NCI-H345 treated with DMSO at 0.1 percent for 48 hours (cell line): ENCODE measurements at regions not wholly inside any gene's neighbourhood (a gene's known extent, or its start where the extent isn't known, plus 50 kb on each side); places are given as distances from the start of the nearest gene placed in this dataset.

Source experiments
- DNase-seq: peaks from one replicate; lab custom pipeline; 2025; ENCODE audit not compliant: unreplicated experiment; lab: John Stamatoyannopoulos, UW

DNA sequence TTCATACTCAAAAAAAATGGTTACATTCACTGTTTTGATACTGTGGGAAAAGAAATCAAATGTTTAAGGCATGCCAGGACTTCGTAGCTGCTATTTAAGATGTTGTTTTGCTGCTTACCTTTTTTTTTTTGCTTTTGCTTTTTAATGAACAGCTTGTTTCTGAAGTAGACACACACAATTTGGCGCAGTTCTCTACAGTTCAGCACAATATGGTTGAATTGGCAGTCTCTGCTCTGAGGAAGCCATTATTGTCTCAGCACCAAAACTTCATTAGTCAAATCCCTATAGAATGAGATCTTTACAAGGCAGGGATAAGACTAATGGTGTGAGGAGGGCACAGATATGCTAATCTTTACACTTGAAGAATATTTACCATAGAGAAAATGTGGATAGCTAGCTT is 197.6 kb downstream of the SLITRK5 start:
- DNase-seq: no peak

DNA sequence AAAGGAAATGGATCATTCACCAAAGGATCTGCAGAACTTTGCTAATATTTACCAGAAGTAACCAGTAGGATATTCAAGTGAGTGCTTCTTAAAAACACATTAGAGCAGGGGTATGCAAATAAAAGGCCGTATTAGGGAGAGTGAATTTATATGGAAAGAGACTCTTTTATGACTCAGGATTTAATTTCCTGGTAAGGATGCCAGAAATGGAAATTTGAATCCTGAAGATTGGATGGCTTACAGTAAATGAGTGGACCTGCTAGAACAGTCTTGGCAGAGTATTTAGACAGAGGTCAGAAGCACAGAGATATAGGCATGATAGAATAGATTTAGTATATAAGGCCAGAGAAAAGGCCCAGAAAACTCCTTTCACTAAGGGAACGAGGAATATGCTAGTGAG is 201.6 kb downstream of the SLITRK5 start:
- no peak for DNase-seq

DNA sequence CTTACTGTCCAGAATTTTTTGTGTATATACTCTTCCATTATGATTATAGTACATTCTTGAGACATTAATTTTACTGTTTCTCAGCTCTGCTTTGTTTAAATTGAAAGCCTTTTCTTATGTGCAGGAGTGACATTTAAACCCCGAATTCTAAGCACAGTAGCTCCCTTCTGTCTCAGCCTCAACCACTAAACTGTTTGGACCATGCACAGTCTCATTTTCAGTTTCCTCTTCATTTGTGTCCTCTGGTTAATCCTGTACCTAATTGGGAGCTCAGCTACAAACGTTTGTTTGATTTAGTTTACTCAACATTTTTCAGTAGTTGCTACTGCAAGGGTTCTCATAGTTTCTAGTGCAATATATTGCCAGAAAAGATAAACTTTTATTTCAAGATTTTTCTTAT is 206.3 kb downstream of the SLITRK5 start:
- DNase-seq: no peak

DNA sequence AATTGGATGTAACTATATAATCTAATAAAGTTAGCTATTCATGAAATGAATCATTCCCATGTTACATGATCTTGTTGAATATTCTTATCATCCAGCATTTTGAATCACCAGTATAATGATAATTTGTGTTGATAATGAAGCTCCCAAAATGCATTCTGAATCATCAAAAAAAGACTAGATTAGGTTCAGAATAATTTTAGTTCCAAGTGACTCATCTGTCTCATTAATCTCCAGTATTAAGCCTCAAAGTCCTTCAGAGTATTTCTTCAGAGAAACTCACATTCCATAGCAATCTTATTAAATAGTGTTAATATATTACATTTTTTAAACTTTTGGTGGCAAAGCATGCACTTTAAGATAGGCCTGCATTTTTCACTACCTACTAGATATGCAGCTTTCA is 207.5 kb downstream of the SLITRK5 start:
- DNase-seq: no peak

DNA sequence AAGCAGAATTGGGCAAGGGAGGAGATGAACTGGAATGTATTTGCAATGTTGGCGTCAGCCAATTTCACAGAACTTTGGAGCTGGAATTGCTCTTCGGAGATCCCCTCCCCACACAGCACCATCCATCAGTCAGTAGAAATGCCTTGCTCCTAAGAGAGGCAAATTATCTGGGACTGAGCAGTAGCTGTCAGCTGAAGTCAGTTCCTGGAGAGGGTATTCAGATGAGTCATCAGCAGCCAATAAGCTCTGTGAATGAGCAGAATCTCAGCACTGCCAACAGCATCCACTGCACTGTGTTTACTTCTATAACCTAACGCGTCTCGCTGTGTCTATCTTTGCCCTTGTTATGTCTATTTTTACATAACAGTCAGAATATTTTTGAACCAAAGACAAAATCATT is 213.7 kb downstream of the SLITRK5 start:
- no peak for DNase-seq

DNA sequence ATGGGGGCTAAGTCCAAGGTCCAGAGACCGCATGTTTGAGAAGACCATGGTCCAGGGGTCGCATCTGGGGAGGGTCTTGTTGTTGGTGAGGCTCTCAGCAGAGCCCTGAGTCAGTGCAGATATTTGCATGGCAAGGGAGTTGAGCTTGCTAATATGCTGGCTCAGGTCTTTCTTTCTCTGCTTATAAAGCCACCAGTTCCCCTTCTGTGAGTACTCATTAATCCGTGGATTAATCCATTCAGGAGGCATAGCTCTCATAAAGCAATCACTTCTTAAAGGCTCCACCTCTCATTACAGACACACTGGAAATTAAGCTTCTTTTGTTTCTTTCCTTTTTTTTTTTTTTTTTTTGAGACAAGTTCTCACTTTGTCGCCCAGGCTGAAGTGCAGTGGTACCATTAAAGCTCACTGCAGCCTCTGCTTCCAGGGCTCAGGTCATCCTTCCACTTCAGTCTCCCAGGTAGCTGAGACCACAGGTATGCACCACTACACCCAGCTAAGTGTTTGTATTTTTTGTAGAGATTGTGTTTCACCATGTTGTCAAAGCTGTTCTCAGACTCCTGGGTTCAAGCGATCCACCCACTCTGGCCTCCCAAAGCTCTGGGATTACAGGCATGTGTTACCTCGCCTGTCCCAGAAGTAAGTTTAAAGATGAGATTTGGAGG is 216.4 kb downstream of the SLITRK5 start:
- DNase-seq: no peak

DNA sequence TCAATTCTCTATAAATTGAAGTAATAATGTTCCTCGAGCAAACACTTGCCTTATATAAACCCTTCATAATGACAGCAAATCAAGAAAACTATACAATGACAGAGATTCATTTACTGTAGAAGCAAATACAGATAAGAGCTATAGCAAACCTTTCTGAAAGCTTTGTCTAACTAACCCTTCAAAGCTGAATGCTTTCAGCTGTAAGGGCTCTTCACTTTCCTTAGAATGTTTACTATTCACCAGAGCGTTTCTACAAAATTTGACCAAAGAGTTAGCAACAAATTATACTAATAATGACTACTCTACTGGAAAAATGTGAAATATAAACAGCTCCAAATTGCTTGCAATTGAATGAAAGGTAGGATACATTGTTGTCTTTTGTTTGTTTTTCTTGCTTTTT is 218.1 kb downstream of the SLITRK5 start:
- DNase-seq: peak; percentile 86

DNA sequence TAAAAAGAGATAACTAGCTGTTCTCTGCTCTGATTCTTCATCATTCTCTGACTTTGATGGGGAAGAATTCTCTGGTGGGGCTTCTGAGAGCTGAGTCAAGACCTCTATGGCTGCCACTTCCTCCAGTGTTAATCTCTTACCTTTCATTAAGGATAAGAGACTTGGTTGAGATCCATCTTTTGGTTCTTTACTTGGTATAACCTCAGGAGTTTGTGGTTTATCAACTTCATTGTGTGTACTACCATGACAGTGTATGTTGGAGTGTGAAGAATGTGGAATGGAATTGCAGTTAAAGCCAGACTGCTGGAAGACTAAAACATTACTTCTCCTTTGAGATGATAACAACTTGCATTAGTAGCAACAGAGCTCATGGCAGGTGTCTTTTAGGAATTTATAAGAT is 222.0 kb downstream of the SLITRK5 start:
- DNase-seq: no peak

DNA sequence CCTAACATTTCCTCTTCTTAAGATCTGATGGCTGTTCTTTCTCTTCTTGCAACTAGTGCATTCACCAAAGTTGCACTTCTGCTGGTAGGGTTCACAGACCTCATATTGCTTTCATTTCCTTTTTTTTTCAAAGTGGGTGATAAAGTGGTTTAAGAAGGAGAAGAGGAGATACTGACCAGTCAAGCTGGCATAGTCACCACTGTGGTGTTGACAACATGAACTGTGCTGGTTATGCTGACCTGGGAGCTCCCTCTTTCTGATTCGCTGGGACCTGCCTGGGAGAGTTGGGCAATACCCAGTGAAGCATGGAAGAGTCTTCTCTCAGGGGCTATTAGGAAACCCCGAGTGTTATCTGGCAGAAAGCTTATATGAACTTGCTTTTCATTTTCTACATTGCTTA is 222.9 kb downstream of the SLITRK5 start:
- DNase-seq: no peak

DNA sequence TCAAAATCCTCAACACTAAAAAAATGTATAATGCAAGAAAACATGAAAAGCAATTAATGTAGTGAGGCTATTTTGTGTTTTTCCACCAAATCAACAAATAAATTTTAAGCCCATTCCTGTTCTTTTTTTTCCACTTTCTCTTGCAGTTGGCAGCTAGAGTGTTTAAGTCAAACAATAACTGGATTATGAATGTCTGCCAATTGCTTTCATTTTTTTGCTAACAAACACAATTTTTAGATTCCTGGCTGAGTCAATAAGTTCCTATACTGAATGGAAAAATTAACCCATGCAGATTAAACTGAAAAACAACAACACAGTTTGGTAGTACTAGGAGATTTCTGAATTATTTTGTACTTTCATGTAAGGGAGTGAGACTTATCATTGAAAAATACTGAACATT is 232.4 kb downstream of the SLITRK5 start:
- no peak for DNase-seq

DNA sequence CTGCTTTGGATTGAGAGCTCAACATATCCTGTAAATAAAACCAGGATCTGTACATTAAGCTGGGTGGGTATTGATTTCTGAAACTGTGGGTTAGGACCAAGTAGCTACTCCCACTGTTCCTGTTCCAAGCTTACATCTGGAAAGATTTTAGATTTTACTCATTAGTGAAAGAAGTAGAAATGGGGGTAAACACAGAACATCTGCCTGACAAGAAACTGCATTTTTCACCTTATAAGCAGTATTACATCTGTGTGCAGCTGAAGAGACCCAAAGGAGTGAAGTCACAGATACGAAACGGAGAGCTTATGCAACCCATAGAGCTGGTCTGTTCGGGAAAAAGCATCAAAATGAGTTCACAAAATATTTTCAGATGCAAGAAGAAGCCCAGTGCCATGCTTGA is 235.2 kb downstream of the SLITRK5 start:
- DNase-seq: no peak

DNA sequence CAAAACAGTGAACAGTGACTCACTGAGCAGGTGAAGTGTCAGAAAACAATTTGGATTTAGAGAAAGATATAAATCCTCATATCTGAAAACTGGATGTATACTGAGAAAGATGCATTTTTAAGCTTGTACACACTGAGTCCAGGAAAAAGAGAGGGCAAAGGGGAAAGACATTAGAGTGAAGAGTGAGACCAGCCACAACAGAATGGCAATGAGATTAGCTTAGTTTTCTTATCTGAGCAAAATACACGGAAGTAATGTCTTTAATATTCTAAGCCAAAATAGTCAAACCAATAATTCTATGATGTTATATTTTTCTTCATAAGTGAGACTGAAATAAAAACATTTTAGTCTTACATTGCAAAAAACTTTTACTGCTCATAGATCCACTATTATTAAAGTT is 236.0 kb downstream of the SLITRK5 start:
- DNase-seq: no peak

DNA sequence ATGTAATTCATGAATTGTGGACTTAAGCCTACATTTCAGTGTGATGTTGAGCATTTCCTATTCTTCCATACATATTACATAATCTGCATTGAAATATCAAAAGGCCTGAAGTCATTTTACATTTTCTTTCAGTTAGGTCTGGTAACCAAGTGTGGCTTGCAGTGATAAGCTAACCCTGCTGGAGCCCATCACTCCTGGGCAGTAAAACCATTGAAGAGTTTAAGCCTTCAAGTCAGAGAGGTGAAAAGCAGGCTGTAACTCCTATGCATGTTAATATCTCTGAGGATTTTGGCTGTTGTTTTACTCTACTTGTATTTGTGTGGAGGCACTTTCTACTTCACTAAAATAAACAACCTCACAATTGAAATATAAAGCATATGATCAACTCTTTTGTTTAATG is 248.8 kb downstream of the SLITRK5 start:
- DNase-seq: no peak

DNA sequence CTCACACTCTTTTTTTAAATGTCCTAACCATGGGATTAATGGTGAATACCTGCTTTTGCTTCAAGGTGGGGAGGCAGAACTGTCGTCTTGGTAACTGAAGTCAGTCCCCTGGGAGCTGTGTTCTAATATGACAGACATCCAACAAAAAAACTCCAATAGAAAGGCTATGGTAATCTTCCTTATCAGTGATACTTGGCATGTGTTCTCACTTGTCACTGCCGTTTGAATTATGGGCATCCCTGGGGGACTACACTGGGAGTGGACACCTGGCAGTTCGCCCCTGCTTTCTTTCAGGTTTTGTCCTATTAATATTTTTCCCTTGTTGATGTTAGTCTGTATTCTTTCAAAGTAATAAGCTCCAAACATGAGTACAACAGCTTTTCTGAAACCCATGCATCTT is 252.6 kb downstream of the SLITRK5 start:
- DNase-seq: no peak

DNA sequence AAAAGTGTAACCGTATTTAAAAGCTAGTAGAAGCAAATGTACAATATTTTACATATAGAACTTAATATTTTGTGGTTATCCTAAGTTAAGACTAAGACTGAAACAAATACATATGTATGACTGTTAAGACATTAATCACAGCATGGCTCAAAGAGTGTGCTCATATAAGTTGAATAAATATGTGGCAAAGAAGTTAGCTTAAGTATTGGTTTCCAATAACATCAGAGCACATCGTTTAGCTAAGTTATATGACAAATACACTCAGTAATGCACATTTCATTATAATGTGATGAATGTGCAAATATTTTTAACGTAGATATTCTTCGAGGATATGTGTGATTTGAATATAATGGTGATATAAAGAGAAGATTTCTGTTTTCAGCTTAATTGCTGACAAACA is 253.8 kb downstream of the SLITRK5 start:
- DNase-seq: no peak

DNA sequence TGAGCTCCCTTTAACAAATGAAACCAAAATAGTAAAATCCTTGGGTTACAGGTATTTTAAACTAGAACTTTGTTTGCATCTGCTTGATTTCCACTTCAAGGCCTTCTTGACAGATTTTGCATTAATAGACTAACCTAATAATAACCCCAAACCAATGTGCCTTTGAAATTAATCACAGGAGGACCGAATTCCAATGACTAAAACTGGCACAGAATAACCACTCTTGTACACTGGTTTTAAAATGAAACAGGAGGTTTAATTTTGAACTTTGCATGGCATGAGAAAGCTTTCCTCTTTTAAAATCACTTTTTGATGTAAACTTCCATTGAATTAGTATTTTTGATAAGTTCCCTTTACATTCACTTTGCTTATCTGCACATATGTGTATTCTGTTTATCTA is 269.6 kb downstream of the SLITRK5 start:
- no peak for DNase-seq

DNA sequence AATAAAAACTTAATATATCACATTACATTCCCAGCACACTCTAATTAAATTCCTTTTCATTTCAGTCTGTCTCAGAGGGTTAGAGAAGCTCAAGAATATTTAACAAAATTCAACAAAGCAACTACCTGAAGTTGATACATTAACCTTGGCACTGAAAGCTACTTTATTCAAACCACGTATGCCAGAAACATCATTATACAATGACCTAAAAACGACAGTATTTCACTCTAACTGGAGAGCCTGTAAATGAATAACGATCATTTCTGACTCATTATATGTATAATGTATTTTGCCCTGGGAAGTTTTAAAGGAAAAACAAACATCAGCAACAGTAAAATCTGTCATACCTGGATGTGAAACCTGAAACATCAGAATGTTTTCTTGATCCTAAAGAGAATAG is 270.1 kb downstream of the SLITRK5 start:
- DNase-seq: no peak

DNA sequence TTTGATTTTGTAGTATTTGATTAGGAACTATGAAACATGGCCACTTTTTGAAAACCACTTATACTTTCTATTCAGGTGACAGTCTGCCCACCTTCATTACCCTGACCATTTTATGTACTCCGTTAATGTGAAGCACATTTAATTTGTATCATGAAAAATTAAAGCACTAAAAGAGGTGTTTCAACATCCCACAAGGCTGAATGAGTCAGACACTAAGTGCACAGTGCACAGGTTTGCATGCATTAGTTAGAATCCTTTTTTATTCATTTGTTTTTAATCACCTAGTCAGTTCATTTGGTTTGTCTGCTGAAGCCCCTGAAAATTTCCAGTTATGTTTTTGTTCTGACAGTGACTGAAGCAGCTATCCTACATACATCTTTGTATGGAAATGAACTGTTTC is 271.0 kb downstream of the SLITRK5 start:
- DNase-seq: no peak

DNA sequence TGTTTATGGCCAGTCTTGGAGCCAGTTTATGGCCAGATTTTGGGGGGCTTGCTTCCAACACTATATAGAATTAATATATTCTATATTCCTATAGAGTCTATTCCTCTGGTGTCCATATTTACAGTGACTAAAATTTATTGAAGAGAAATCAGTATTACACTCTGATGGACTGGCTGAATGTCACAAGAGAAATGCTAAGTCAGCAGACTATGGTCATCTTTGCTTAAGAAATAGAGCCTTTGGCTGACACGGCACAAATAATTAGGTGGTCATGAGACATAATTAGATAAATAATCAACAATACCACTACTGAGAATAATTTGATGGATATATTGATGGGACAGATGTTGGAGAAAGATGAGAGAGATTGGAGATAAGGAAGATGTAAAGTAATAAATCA is 272.9 kb downstream of the SLITRK5 start:
- no peak for DNase-seq

DNA sequence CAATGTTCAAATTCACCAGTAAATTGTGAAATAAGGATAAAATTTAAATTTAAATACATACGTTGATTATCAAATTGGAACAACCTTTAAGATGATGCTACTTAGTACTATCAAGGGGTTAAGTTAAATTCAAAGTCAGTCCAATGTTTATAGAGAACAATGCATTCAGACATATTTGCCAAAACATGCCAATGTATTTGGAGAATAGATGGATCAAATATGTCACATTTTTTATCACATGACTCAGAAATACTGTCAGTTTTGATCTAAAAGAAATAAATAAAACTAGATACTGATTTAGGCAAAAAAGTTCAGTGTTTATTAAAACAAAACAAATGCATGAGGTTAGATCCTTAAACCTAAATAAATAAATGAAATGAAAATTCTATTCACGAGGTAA is 281.2 kb downstream of the SLITRK5 start:
- no peak for DNase-seq

DNA sequence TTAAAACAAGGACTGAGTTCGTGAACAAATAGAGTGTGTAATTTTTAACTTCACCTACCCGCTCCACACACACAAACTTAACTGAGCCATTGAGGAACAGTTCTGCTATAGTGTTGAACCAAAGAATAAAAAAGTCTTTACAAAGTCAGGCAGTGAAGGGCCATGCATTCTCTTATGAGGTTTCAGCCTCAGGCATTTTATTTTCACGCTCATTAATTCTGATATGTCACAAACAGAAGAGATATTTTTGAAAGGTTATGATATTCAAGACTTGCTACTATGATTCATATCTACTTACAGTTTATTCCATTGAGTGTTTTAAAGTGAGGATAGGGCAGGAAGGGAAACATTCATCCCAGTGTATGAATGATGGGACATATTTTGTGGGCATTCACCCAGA is 282.2 kb downstream of the SLITRK5 start:
- DNase-seq: no peak

DNA sequence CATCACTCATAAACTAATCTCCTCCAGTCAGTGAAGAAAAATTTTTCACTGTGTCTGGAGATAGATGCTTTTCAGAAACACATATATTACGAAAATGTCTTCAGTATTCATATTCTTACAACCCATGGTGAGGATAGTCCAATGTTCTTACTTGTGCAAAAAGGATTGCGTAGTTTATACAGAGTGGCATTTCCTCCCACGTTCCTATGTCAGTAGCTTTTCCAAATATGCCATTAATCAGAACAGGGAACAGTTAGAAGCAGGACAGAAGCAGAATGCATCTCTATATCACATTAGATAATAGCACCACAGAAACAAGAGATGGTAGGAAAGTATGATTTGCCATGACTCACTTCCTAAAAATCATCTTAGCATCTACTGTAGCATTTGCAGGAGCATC is 282.9 kb downstream of the SLITRK5 start:
- DNase-seq: no peak

DNA sequence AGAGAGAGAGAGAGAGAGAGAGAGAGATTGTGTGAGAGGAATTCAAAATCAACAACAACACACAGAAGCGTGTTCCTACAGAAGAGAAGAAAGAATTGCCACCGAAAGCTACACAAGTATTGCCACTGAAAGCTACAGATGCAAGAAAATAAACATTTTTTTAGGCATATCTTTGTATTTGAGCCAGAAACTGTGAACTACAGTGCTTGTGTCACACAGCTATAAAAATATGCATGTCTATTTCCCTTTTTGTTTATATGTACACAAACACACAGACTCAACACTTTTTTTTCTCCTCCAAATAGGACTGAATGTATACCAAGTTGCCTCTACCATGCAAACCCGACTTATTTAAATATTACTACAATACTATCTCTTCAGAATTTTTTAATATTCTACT is 290.4 kb downstream of the SLITRK5 start:
- DNase-seq: no peak

DNA sequence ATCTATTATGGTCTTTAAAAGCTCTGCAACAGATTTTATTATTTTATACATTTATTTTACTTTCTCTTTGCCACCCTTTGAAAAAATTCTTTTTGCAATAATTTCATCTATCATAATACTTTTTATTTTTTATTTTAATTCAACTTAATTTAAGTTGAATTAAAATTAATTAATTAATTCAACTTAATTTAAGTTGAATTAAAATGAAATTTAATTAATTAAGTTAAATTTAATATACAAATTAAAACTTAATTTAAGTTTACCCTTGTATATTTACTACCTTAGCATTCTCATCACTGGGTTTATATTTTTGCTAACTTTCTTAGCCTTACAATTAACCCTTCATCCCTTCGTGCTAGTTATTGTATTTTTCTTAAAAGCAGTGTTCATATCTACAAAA is 301.4 kb downstream of the SLITRK5 start:
- DNase-seq: no peak
